NCI-H510A treated with DMSO at 0.1 percent for 48 hours (cell line): ENCODE measurements at regions not wholly inside any gene's neighbourhood (a gene's known extent, or its start where the extent isn't known, plus 50 kb on each side); places are given as distances from the start of the nearest gene placed in this dataset.
"Not testable (repeated sequence)": the region's sequence is repeated elsewhere in the genome, so short reads cannot be mapped to it uniquely, and the experiment has no call there.

Experiments used
- DNase-seq: peaks from one replicate; lab custom pipeline; 2025; lab: John Stamatoyannopoulos, UW

GRCh38 chr13:50527612-50528509, 315.6 kb downstream of the DLEU7 start:
- no peak for DNase-seq

GRCh38 chr13:50529154-50529882, 314.2 kb downstream of the DLEU7 start:
- DNase-seq, result peak; percentile 75

GRCh38 chr13:50531917-50532899, 311.3 kb downstream of the DLEU7 start:
- DNase-seq, result no peak

- no peak for DNase-seq
Measured at GRCh38 chr13:50535050-50535449, 308.4 kb downstream of the DLEU7 start.

- DNase-seq, result no peak
Measured at GRCh38 chr13:50537029-50537428, 306.5 kb downstream of the DLEU7 start.

GRCh38 chr13:50539791-50540530, 303.5 kb downstream of the DLEU7 start:
- DNase-seq, result no peak

GRCh38 chr13:50543141-50543540, 300.4 kb downstream of the DLEU7 start:
- no peak for DNase-seq

- peak; percentile 26 for DNase-seq
Measured at GRCh38 chr13:50543782-50544181, 299.7 kb downstream of the DLEU7 start.

- no peak for DNase-seq
Measured at GRCh38 chr13:50544211-50544610, 299.3 kb downstream of the DLEU7 start.

GRCh38 chr13:50547175-50547574, 296.3 kb downstream of the DLEU7 start:
- DNase-seq, result not testable (repeated sequence)

GRCh38 chr13:50548586-50548985, 294.9 kb downstream of the DLEU7 start:
- DNase-seq, result no peak

- DNase-seq, result no peak
Measured at GRCh38 chr13:50549221-50549942, 294.1 kb downstream of the DLEU7 start.

- no peak for DNase-seq
Measured at GRCh38 chr13:50550151-50550550, 293.3 kb downstream of the DLEU7 start.

- DNase-seq, result no peak
Measured at GRCh38 chr13:50552424-50552966, 291.0 kb downstream of the DLEU7 start.

- DNase-seq, result no peak
Measured at GRCh38 chr13:50561739-50562138, 281.8 kb downstream of the DLEU7 start.

- no peak for DNase-seq
Measured at GRCh38 chr13:50566646-50567045, 276.8 kb downstream of the DLEU7 start.

- no peak for DNase-seq
Measured at GRCh38 chr13:50572129-50572528, 271.4 kb downstream of the DLEU7 start.

- no peak for DNase-seq
Measured at GRCh38 chr13:50573066-50573465, 270.4 kb downstream of the DLEU7 start.

- no peak for DNase-seq
Measured at GRCh38 chr13:50574731-50575130, 268.8 kb downstream of the DLEU7 start.

- DNase-seq, result no peak
Measured at GRCh38 chr13:50575138-50575537, 268.4 kb downstream of the DLEU7 start.
